ENCODE measurements at regions not wholly inside any gene's neighbourhood (a gene's known extent, or its start where the extent isn't known, plus 50 kb on each side); places are given as distances from the start of the nearest gene placed in this dataset.

- no peak for DNase-seq
Measured at GRCh38 chr7:132666774-132667172, 90.5 kb upstream of the PLXNA4 start.

GRCh38 chr7:132666071-132666773, 90.0 kb upstream of the PLXNA4 start:
- DNase-seq: peak; percentile 89

DNA sequence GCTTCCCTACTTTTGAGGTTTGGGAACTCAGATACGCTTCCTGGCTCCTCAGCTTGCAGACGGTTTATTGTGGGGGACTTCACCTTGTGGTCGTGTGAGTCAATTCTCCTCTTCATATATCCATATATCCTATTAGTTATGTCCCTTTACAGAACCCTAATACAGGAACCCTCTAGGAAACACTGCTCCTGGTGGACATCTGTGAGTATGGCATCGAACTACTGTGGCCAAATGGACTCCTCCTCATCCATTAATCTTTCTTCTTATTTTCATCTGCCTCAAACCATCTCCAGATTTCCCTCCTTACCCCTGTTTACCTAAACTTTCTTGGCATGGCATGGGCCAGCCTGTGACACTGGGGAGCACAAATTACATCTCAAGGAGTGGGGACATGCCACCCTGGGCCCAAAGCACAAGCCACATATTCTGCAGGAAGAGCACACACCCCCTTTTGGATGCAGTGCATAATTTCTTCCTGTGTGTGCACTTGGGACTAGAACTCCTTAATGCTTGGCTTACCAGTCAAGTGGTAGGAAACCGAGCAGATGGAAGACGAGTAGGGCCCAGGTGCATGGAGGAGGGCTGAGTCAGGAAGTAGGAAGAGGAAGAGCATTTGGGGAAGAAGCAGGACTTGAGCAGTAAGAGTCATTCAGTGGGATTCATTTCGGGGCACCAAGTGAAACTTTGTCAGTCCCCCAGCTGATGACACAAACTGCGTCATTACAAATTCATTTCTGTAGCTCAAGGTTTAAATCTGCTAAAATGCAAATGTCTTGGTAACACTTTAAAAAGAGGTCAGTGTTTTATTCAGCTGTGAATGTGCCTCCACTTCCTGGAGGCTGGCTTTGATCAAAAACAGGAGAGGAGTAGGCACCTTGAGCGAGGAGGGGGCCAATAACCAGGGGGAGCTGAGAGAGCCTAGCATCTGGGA, 80.8 kb upstream of the PLXNA4 start:
- peak; percentile 9 for DNase-seq

DNA sequence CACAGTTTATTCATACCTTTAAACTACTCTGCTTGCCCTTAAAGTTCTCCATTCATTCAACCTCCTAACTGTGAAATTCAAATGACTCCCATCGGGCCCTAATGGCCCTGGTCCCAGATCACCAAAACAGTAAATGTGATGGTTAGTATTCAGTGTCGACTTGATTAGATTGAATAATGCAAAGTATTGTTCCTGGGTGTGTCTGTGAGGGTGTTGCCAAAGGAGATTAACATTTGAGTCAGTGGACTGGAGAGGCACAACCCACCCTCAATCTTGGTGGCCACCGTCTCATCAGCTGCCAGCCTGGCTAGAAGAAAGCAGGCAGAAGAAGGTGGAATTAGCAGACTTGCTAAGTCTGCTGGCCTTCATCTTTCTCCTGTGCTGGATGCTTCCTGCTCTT, 80.1 kb upstream of the PLXNA4 start:
- no peak for DNase-seq

DNA sequence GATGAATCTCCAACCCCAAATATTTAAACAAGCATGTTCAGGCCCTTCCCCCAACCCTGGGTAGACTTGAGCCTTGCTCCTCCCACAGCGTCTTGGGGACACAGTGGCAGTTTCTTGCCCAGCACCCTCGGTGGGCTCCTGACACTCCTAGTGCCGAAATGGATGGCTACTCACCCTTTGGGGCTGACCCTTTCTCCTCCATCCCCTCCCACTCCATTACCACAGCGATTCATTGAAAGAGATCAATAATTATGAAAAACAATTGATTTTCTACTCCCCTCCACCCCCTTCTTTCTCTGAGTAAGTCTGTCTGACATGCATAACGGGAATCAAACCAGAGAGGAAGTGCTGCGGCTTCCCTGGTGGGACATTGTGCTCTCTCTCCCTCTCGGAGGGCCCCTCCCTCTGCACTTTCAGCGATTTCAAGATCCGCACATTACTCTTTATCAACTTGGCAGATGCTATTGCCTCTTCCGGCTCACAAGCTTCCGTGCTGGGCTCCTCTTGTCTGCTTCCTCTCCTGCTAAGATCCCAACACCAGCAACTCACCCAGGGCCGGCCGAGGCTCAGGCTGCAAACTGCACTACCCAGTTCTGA, 79.0 kb upstream of the PLXNA4 start:
- peak; percentile 50 for DNase-seq

DNA sequence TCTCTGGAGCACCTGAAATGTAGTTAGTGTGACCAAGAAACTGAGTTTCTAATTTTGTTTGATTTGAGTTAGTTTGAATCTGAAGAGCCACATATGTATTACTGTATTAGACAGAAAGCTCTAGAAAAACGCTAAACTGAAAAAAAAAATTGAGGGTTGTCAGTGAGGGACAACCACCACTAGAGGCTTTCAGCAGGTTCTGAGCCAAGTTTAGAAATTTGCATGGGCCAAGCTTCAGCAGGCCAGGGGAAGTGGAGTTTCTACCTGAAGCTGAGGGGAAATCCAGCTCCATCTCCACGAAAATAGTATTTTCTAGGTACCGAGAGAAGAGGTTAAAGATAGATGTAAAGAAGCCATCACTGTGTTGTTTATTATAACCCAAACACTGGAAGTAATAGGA, 77.9 kb upstream of the PLXNA4 start:
- no peak for DNase-seq

GRCh38 chr7:132653366-132653930, 77.2 kb upstream of the PLXNA4 start:
- DNase-seq: no peak

GRCh38 chr7:132652507-132652906, 76.2 kb upstream of the PLXNA4 start:
- DNase-seq: no peak

- no peak for DNase-seq
Measured at GRCh38 chr7:132650498-132650897, 74.2 kb upstream of the PLXNA4 start.

DNA sequence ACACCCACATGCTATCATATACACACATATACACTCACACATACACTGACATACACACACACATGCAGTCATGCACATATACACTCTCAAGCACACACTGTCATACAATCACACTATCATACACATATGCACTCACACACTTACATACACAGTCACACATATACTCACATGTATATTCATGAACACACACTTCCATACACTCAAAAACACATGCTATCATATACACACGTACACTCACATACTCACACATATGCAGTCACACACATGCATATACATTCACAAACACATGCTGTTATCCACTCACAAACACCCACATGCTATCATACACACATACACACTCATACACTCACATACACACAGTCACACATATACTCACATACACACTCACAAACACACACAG, 71.0 kb upstream of the PLXNA4 start:
- DNase-seq: no peak

DNA sequence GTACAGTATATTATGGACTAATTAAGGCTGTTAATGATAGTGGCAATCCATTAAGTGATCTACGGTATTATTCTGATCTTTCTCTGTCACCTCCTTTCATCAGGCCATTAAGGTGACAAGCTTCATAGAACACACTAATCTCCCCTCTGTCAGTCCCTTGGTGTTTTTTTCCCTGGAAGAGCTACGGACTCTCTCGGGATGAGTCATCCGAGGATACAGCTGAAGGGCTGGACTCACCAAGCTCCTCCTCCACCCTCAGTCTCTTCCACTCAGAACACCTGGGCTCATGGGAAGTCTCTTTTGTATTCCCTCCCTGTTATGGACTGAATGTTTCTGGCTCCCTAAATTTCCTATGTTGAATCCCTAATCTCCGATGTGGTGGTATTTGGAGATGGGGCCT, 69.8 kb upstream of the PLXNA4 start:
- DNase-seq: no peak

GRCh38 chr7:132643302-132643701, 67.0 kb upstream of the PLXNA4 start:
- DNase-seq: no peak

- no peak for DNase-seq
Measured at GRCh38 chr7:132641238-132641637, 65.0 kb upstream of the PLXNA4 start.

- DNase-seq: no peak
Measured at GRCh38 chr7:132639983-132640382, 63.7 kb upstream of the PLXNA4 start.

DNA sequence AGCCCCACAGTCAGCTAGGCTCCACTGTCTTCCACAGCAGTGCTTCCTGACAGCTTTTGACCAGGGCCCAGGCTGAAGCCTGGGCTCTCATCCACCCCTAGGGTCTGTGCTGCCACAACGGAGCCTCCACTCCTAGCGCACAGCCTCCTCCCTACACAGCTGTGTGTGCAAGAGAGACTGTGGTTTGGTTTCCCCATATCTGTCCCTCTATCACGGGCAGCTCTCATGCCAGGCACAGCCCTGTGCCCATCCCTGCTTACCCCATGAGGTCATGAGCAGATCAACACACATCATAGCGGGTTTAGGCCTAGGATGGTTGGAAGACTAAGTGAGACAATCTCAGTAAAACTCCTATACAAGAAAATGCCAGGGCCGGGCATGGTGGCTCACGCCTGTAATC, 61.7 kb upstream of the PLXNA4 start:
- no peak for DNase-seq

DNA sequence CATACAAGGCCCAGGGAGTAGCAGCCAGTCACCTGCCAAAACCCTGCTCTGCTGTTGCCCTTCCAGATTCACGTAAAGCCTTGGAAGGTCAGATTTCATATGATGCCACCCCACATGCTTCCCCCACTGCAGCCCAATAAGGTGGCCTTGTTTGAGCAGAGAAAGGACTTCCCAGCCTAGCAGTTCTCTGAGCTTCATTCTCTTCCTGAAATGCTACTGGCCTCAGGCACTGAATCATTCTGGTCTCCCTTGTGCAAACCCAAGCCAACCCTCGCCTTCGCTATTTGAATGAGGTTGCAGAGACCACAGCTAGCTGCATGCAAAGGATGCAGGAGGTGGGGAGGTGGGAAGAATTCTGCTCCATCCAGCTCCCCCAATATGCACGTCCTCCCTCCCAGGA, 60.3 kb upstream of the PLXNA4 start:
- DNase-seq: no peak

DNA sequence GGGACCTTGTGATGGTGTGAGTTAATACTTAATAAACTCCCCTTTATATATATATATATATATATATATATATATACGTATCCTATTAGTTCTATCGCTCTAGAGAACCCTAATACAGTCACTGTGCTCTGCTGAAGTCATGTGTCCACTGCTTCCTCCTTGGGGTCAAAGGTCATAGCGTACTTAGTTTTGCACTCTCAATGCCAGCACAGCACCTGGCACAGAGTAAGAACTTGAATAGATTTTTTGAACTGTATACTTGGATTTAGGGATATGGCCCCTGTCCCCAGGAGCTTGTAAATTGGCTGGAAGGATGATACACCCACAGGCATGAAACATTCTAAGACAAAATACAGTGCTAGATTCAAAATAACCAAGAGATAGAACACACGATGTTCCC, 58.9 kb upstream of the PLXNA4 start:
- DNase-seq: no peak

DNA sequence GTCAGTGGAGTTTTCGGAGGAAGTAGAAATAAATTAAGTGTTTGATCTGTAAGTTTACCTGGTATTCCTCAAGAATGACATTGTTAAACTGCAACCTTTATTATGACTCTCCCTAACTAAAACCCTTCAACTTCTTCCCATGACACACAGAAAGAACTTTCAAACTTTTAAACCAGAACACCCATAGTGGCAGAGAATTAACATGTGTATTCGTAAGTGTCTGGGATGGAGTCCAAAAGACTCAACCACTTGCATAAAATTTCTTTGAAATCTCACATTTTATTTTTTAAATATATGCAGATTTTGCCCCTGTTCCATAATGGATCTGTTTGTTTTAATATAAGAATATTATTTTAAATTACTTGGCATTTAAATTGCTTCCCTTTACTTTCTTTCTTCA, 54.6 kb upstream of the PLXNA4 start:
- DNase-seq: no peak

All from suppressor macrophage treated with lipopolysaccharide for 4 hours (primary cell).